ENCODE measurements at regions not wholly inside any gene's neighbourhood (a gene's known extent, or its start where the extent isn't known, plus 50 kb on each side); places are given as distances from the start of the nearest gene placed in this dataset.
"Not testable (repeated sequence)": the region's sequence is repeated elsewhere in the genome, so short reads cannot be mapped to it uniquely, and the experiment has no call there.

DNA sequence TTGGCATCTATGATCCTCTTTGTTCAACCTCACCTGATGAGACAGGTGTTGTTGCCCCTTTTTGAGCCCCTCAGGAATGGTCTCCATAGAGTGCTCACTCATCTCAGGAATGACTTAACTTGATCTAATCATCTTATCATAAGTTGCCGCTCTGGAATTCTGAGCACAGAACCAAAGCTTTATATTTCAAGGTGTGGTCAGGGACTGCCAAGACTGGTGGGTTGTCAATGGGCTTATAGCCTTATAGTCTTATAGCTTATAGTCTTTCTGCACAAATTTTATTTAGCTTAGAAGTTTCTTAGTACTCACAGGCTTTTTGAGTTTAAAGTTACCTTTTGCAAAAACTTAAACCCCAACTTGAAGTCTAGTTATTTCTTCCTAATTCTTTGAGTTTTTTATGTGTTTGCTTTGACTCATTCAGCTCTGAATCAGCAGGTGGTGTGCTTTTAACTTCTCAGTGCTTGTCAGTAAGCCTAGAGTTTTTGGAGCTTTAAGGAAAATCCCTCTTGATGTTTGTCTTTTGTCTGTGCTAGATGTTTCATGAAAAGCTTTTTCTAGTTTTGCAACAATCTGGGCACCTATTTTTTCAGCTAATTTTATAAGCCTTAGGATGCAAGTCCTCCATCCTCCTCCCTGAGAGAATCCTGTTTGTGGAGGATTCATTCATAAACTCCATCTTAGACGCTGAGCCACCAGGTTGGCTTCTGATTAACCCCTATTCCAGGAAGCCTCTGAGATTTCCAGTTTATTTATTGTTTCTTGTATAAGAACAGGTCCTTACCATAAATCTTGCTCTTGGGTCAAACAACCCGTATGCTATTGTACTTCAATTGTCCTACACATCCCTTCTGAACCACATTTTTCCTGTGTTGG is 72.3 kb upstream of the SSTR4 start:
- no peak for DNase-seq (ENCODE audit: low spot score)

DNA sequence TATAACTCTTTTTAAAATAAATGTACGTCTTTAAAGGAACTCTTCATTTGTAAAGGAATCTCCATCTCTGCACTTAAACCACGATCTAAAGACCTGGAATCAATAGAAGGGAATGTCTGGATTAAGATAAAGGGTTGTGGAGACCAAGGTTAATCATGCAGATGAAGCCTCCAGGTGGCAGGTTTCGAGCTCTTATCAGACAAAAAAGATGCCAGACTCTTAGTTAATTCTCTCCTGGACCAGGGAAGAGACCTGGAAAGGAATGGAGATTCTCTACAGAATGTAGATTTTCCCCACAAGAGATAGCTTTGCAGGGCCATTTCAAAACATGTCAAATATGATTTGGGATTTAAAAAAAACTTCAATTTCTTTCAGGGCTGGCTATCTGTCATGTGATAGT is 71.5 kb upstream of the SSTR4 start:
- DNase-seq (ENCODE audit: low spot score) = no peak

DNA sequence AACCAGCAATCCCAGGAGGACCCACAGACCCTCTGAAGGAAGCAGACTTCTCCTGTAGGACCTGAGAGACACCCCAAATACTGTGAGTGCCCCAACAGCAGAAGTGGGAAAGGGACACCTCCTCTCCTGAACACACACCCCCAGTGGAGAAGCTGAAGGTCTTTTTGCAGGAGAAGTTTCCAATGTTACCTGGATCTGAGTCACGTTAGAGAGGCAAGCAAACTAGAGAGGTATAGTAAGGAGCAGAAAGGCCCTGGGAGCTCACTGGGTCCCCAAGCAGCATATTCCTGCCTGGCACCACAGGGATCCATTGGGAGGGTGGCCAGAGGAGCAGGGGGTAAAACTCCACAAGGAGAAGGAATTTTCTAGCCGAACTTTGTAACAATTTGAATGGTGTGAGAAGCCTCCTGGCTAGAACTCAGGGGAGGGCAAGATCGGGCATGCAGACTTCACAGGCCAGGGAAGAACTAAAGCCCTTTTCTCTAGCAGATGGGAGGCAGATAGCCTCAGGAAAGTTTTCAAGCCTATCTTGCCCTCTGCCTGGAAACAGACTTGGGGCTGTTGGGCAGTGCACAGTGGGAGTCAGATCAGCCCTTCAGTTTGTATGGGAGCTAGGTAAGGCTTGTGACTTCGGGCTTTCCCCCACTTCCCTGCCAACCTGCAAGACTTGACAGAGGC is 68.2 kb upstream of the SSTR4 start:
- no peak for DNase-seq (ENCODE audit: low spot score)

GRCh38 chr20:22967706-22968105 is 67.4 kb upstream of the SSTR4 start:
- DNase-seq (ENCODE audit: low spot score) = not testable (repeated sequence)

- not testable (repeated sequence) for DNase-seq (ENCODE audit: low spot score)
These were observed 66.1 kb upstream of the SSTR4 start for GRCh38 chr20:22969031-22969430.

DNA sequence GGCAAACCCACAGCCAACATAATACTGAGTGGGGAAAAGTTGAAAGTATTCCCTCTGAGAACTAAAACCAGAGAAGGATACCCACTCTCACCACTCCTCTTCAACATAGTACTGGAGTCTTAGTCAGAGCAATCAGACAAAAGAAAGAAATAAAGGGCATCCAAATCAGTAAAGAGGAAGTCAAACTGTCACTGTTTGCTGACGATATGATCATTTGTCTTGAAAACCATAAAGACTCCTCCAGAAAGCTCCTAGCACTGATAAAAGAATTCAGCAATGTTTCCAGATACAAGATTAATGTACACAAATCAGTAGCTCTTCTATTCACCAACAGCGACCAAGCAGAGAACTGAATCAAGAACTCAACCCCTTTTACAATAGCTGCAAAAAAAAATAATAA is 64.0 kb upstream of the SSTR4 start:
- not testable (repeated sequence) for DNase-seq (ENCODE audit: low spot score)

GRCh38 chr20:22974354-22974753 is 60.8 kb upstream of the SSTR4 start:
- DNase-seq (ENCODE audit: low spot score) = no peak

- DNase-seq (ENCODE audit: low spot score) = no peak
These were observed 57.9 kb upstream of the SSTR4 start for GRCh38 chr20:22977047-22977785.

DNA sequence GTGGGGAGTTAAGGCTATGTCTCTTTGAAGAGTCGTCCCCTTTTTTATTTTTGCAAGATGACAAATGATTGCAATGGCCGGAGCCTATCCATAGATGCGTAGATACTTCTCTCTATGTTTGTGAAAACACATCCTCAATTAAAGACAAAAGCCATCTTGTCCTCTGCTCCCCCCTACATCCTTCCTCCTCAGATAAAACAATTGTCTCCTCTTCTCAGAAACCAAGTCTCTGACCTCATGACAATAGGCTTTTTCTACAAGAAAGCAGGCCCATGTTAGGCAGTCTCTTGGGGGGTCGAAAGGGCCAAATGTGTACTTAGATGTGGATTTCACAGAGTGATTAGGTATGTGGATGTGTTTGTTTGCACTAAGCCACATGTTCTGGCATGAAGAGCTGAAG is 51.1 kb upstream of the SSTR4 start:
- DNase-seq (ENCODE audit: low spot score) = no peak

GRCh38 chr20:22984606-22985005 is 50.5 kb upstream of the SSTR4 start:
- DNase-seq (ENCODE audit: low spot score) = no peak

GRCh38 chr20:22985239-22985778 is 49.8 kb upstream of the SSTR4 start:
- DNase-seq (ENCODE audit: low spot score) = no peak
